Hepatic stellate cell (primary cell): ENCODE measurements at regions not wholly inside any gene's neighbourhood (a gene's known extent, or its start where the extent isn't known, plus 50 kb on each side); places are given as distances from the start of the nearest gene placed in this dataset.
"Not testable (repeated sequence)": the region's sequence is repeated elsewhere in the genome, so short reads cannot be mapped to it uniquely, and the experiment has no call there.

Experiments
- DNase-seq: peaks from one replicate; pipeline ENCODE4 v3.0.0; 2011; ENCODE audit warnings: low spot score

DNA sequence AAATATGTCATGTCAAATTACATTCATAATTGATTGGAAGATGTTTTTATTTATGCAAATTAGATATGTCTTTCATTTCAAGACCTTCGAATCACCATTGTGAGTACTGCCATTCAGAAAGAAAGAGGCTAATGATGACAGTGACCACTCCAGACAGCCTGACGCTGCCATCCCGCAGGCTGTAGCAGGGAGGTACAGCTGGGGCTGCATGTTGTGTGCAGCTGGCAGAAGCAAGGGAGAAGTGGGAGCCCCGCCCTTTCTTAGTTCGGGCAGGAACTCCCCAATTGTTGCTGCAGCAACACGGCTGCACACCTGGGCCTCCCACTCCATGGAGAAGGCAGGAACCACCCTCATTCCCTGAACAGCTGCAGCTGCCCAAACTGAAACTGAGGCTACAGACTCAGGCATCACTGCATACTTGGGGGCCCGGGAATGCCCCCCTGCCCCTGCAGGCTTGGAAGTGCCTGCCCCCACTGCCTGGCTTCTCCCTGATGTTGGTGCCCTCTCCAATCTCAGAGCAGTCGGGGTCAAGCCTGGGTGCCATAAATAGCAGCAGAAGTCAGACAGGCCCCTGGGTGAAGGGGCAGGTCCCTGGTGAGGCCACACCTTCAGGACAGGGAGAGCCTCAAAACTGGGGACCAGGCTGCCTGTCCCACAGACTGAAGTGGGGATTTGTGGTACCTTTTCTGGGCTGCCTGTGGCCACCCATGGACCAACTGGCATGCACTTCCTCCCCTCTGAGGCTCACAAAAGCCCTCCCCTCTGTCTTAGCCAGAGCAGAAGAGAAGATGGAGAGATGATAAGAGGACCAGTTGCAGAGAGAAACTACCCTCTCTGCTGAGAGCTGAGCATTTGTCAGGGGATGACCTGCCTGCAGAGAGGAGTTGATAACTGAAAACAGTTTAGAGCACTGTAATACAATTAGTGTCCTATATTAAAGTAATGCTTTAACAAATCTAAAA, 964.6 kb downstream of the SI start:
- no peak for DNase-seq

DNA sequence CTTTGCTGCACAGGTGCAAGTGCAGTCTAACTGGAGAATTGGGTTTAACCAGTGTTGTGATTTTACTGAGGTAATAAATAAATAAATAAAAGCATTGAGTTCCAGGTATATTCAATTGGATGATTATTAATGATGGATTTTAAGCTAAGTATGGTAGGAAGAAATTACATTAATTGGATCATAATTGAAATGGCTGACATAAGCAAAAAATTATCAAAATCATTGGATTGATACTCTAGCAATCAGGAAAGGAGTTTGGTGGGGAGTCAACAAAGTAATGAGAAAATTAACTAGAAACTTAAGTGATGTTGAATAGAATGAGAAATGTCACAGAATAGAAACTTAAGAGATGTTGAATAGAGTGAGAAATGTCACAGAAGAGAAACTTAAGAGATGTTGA, 981.9 kb downstream of the SI start:
- DNase-seq, result no peak

DNA sequence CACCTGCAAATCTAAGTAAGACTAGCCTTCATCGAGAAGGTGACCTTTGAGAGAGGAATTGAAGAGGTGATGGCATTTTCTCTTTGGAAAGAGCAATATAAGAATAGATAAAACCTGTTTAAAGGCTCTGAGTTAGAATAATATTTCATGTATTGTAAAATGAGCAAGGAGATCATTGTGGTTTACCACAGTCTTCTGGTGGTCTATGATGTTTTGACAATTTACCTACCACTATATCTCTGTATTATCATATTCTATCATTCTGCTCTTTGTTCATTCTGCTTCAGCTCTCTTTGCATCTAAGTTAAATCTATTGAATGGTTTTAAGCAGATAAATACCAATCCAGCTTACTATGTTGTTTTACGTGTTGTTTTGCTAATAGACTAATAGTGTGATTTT, 982.3 kb downstream of the SI start:
- no peak for DNase-seq

DNA sequence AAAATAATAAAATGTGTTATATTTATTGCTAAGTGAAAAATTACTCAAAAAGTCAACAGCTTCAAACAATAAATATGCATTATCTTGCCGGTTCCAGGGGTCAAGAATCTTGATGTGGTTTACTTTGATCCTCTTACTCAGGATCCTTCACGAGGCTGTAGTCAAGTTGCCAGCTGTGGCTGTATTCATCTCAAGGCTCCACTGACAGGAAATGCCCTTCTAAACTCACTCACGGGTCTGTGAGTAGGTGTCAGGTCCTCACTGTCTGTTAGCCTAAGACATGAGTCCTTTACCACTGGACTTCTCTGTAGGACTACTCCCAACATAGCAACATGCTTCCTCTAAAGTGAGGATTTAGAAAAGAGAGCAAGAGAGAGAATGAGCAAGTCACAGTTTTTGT, 983.0 kb downstream of the SI start:
- DNase-seq, result no peak

DNA sequence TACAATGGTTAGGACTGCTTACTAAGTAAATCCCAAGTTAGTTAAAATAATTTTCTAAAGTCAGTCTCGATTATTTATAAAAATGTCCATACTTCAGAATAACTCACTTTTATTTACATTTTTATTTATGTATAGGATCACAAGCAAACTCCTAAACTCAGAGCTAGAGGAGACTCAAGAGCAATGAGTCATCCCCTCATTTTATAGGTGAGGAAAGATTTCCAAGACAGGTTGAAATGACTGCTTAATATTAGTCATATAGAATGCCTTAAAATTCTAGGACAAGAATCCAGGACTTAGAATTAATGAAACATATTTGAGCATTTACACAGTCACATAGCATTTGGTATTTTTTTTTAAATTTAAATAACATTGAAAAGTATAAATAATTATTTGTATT, 983.8 kb downstream of the SI start:
- DNase-seq, result no peak

DNA sequence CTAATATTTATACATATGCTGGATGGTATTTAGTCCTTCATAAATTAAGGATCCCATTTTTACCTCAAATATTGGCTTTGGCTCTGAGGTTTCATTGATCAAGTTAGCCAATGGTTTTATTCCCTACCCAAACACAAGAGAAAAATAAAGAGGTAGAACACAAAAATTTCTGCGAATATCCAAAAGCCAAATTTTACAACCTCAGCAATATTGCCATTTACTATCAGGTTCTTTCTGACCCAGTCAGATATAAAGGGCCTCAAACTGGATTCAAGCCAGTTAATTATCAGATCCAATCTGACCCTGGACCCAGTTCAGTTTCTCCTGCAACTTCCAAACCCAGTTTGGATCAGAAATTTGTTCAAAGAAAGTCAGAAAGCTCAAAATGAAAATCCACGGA, 998.1 kb downstream of the SI start:
- no peak for DNase-seq

DNA sequence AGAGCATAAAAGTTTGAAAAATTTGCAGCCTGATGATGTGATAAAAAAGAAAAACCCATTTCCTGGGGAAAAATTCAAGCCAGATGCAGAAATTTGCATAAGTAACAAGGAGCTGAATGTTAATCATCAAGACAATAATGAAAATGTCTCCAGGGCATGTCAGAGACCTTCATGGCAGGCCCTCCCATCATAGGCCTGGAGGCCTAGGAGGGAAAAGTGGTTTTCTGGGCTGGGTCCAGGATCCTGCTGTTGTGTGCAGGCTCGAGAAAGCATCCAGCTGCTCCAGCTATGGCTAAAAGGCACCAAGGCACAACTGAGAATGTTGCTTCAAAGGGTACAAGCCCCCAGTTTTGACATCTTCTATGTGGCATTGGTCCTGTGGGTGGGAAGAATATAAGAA, 1014.0 kb downstream of the SI start:
- no peak for DNase-seq

DNA sequence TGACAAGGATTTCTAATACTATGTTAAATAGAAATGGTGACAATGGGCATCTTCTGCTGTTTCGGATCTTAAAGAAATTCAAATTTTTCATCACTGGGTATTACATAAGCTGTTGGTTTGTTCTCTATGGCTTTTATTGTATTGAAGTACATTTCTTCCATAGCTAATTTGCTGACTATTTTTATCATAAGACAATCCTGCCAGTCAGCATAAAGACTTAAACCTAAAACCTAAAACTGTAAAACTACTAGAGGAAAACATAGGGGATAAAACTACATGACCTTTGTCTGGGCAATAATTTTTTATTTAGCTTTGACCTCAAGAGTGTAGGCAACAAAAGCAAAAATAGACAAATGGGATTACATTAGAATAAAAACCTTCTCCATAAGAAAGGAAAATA, 1017.4 kb downstream of the SI start:
- no peak for DNase-seq

DNA sequence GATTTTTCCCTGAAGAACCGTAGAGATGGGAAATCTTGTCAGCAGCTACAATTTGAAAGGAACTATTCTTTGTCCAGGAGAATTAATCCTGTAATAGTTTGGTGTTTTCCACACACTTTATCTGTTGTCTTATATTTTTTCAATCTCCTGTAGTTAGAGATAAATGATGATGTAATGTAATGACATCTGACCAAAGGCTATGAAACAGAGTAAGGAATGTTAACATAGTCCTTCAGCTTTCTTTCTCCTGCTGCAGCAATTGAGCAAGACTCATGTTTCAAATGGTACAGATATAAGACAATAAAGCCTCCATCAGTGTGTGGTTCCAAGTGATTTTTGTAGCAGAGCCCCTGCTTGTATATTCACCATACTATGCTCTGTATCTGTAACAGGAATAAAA, 1028.4 kb downstream of the SI start:
- no peak for DNase-seq

DNA sequence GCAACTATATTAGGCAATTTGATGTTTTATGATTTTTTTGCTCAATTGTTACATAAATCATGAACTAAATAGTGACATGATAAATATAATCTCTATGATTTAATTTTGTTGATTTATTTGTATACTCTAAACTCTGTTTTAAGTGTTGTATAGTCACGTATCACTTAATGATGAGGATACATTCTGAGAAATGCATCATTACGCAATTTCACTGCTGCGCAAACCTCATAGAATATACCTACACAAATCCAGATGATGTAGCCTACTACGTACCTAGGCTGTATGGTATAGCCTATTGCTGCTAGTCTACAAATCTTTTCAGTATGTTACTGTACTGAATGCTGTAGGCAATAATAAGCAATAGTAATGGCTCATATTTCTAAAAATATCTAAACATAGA, 1029.8 kb downstream of the SI start:
- no peak for DNase-seq

DNA sequence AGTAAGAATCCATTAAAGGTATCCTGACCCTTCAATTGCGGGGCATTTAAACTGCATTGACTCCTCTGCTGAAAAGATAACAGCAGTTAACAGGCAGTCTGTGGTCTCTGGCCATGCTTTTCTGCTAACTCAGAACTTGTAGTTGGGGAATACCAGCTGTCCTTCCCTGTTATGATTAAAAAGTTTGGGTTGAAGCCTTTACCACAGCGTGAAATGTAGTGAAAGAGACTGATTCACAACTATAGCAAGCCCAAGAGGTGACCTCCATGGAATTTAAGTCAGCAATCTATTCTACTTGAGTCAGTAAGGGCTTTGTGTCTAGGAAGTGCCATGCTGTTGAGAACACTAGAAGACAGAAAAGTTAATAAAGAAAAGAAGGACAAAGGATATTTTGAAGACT, 1037.3 kb downstream of the SI start:
- no peak for DNase-seq

DNA sequence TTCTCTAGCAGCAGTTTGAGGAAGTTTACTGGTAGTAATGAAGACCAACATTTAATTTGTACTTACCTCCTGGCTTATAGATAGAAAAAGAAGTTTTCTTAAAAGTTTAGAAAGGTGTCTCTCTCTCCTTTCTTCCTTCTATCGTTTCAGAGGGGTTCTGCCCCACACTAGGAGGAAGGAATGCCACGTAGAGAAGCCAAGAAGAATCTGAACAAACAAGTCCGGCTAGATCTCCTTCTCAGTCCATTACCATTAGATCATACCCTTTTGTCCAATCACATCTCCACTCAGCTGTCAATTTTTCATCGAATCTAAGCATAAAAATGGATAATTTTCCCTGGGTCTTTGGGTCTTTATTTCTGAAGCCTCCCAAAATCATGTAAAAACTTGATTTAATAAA, 1048.1 kb downstream of the SI start:
- no peak for DNase-seq

DNA sequence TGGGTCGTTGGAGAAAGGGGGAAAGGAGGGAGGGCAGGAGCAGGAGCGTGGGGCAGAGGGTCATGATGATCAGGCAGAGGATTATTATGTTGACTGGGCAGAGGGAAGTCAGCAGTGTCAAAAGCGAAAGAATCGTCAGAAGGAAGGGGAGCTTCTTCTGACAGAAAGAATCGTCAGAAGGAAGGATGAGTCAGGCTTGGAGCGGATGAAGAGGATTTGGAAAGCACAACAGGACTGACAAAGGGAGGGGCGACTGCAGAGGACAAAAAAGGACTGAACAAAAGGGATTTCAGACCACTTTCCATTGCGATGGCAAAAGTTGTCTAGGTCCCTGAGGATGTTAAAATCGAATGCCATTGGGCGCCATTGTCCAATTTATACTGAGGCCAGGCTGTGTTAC, 1053.5 kb downstream of the SI start:
- DNase-seq, result no peak

DNA sequence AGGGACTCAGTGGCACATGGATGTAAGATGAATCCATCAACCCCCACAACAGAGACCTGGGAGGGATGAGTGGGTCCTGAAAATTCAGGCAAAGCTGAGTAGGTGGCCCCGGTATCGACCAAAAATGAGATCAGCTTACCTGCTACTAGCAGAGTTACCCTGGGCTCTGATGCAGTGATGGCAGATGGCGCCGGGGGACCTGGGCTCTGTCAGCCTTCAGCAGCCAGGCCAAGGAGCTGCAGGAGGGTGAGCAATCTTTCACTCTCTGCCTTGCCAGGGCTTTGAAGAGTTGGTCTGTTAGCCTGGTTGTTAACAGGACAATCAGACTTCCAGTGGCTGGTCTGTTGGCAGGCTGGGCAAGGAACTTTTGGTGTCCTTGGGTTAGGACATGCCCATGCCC, 1054.8 kb downstream of the SI start:
- no peak for DNase-seq

DNA sequence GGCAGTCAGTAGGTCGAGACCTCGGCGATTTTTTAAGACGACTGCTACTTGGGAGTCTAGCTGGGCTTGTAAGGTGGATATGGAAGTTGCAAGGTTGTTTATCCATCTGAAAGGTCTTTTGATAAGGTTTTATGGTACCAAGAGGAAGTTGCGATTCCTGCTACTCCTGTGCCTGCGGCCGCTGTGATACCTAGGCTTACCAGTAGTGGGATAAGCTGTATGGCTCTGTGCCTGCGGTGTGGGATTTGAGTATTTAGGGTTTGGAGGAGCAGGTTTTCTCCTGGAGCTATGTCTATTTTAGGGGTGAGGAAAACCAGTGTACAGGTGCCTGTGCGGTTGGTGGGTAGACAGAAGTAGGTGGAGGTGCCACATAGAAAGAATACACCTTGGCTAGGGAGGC, 1059.8 kb downstream of the SI start:
- no peak for DNase-seq

DNA sequence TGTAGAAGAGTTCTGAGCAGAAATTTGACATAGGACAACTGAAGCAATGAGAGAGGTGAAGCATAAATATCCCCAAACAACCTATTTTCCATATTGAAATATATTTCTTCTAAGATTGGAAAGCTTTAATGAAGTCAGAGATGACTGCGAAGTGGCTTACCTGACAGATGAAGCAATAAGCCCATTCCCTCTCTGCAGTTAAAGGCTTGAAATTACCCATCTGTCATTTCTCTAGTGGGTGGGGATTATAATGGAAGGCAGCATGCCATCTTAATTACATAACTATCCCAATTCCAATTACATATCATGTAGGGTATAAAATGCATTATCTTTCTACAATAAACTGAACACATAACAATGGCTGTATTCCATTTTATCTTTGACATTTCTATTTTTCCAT, 1070.5 kb downstream of the SI start:
- DNase-seq, result no peak

DNA sequence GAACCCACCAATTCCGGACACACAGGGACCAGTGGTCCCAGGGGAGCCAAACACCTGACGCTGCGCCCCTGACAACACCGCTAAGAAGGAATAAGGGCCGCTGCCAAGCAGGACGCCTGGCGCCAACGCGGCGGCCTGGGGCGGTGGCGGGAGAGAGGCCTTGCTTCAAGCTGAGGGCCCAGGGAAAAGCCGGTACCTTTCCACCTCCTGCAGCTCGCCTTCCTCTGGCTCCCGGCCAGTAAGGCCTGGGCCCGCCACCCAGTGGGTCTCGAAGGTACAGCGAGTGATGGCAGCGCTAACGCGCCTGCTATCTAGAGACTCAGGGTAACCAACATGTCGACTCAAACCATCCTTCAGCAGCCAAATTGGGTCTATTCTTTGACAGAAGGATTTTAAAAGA, 1074.1 kb downstream of the SI start:
- DNase-seq, result no peak

DNA sequence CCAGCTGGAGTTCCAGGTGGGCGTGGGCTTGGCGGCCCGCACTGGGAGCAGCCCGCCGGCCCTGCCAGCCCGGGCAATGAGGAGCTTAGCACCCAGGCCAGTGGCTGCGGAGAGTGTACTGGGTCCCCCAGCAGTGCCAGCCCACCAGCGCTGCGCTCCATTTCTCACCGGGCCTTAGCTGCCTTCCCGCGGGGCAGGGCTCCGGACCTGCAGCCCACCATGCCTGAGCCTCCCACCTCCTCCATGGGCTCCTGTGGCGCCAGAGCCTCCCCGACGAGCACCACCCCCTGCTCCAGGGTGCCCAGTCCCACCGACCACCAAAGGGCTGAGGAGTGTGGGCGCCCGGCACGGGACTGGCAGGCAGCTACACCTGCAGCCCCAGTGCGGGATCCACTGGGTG, 1075.3 kb downstream of the SI start:
- not testable (repeated sequence) for DNase-seq

DNA sequence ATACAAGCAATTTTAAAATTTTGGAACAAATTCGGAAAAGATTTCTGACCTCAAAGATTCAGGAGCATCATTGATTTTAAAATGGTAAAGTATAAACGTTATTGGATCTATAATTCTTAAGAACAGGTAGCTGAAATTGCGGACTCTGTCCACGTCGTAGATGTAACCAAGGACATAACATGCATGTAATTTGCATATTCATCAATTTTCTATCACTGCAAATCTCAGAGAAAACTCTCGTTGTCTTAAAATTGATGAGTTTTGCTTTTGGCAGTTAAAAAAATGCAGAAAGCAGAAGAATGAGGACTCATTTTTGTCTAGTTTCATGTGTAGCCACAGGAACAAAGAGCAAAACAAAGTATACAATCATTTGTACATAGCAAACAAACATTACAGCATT, 1094.4 kb downstream of the SI start:
- no peak for DNase-seq

DNA sequence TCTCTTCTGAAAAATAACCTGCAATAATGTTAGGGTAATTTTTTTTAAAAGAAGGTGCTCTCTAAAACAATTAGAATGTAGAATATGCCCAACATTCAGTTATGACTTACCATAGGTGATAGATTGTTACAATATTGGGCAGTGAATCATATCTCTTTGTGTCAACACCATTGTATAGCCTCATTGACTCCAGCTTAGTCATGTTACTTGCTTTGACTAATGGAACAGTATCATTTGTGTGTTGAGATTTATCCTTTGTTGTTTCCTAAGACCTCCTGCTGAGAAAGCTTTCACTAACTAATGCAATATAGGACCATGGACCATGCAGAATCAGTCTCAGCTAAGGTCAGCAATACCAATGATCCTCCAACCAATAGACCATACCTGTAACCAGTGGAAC, 1106.4 kb downstream of the SI start:
- no peak for DNase-seq

DNA sequence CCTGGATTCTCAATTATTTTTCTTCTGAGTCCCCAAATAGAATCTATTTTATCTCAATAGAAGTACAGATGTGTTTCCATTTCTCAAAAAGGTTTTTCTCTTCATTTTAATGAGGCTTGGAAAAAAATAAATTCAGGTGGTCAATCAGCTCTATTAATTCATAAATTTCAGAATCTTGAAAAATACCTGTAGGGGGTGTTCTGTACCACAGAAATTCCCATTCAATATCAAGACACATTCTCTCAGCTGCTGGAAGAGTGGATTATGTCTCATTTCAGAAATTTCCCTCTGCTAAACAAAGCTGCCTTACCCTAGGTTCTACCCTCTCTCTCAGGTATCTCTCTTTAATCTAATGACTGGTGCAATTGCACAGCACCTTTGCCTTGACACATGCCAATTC, 1121.2 kb downstream of the SI start:
- no peak for DNase-seq

DNA sequence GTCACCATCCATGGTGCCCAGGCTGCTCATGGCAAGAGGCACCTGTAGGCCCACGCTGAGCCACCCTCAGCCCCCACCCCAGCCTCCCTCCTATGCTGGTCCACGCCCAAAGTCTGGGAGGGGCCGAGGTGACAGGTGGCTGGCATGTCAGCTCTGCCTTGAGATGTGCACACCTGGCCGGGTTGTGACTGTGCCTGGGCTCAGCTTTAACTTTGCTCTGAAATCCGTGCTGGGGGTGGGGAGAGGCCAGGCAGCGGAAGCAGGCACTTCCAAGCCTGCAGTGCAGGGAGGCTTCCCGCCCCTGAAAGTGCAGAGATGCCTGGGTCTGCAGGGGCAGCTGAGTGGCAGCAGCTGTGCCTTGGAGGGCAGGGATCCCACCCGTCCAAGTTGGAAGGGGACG, 1124.8 kb downstream of the SI start:
- no peak for DNase-seq

DNA sequence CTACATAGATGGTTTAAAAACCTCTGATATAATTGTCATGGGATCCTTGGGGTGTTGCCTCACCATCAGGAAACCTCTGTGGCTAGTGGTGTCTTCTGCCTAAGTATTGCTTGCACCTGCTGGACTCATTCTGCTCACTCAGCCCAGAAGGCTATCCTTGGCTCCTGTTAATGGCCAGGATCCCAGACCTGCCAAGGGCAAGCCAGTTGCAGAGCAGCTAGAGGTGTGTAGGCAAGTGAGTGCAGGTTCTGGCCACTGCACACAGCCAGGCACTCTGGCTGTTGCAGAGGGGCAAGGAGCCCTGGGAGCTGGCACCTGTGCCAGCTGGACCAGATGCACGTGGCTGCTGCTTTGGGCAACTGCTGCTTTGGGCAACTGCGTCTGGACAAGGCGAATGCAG, 1125.8 kb downstream of the SI start:
- DNase-seq, result no peak

DNA sequence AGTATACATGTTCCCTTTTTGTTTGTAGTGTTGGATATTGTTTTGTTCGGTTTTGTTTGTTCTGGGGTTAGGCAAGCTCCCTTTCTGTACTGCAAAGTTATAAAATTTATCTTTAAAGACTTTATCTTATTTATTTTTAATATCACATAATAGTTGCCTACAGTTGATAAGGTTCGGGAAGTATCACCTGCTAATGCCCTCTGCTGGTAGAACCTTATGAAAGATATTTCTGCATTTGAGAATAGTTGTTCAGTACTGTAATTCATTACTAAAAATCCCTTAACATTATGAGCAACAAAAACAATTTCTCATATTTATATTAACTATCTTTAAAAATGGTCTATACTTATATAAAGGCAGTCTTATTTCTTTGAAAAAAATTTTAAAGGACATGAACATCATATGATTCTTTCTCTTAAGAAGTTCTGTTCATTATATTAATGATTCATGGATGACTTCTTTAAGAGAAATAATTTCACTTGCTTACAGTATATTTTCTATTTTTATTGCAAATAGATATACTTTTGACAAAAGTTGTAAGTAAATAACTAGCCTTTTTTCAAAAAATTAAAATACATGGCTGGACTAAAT, 1126.8 kb downstream of the SI start:
- no peak for DNase-seq
